ENCODE measurements at regions not wholly inside any gene's neighbourhood (a gene's known extent, or its start where the extent isn't known, plus 50 kb on each side); places are given as distances from the start of the nearest gene placed in this dataset.

DNA sequence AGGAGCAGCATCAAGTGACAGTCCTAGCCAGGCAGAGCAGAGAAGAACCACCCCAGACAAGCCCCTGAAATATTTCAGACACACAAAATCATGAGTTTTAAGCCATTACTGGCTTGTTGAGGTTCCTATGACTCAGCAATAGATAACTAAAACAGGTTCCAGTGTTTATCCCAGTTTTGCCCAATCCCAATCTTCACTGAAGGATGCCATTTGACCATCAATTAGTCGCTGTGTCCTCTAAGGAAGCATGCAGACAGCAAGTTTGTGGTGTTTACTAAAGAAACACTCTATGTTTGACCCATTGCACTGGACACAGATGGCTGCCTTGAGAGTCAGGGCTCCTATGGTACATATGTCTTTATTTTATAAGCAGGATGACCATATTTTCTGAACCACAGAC lies 186.7 kb downstream of the SYK start:
- Histone ChIP-seq H3K27ac (ENCODE audit: low read depth in 1 of 2, low read length in 1 of 2) (no peak overlapping the region), H3K4me3 (ENCODE audit: low read length in 2 of 2) (no peak overlapping the region), H3K4me1 (ENCODE audit: control insufficient read depth in 2 of 2, insufficient read depth in 2 of 2, low read length in 2 of 2) (no peaks in the 10 kb centered on the region), H3K27me3 (ENCODE audit: control insufficient read depth in 2 of 2, insufficient read depth in 1 of 2, low read length in 1 of 2) (no peaks in the 10 kb centered on the region), H3K9me3 (ENCODE audit: control insufficient read depth in 2 of 2, insufficient read depth in 1 of 2, low read length in 1 of 2) (no peaks in the 10 kb centered on the region), H3K36me3 (ENCODE audit: control insufficient read depth in 2 of 2, insufficient read depth in 2 of 2, low read length in 1 of 2) (no peaks in the 10 kb centered on the region)
- 95% methylated on average over 1 of the region's 1 CpG for WGBS
- DNase-seq (ENCODE audit: low read depth in 6 of 9, low spot score in 9 of 9): no peak

DNA sequence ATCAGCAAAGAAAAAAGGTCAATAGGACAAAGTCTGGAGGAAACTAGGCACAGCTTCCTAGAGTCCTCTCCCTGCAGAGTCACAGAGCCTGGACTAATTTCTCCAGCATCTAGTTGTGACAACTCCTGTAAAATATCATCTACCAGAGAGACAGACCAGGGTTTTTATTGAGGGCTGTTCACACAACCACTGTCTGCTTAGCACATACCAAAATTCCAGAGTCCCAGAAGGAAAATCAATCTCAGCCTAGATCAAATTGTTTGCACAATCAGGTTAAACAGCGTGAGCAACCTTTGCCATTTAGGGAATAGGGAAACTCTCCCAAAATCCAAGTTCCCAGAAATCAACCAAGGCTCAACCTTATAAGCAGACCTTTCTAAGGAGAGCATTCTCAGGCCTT lies 190.3 kb downstream of the SYK start:
- Histone ChIP-seq H3K36me3 (ENCODE audit: control insufficient read depth in 2 of 2, insufficient read depth in 2 of 2, low read length in 1 of 2) (no peaks in the 10 kb centered on the region), H3K4me3 (ENCODE audit: low read length in 2 of 2) (no peak overlapping the region), H3K4me1 (ENCODE audit: control insufficient read depth in 2 of 2, insufficient read depth in 2 of 2, low read length in 2 of 2) (no peaks in the 10 kb centered on the region), H3K27me3 (ENCODE audit: control insufficient read depth in 2 of 2, insufficient read depth in 1 of 2, low read length in 1 of 2) (no peaks in the 10 kb centered on the region), H3K9me3 (ENCODE audit: control insufficient read depth in 2 of 2, insufficient read depth in 1 of 2, low read length in 1 of 2) (no peaks in the 10 kb centered on the region), H3K27ac (ENCODE audit: low read depth in 1 of 2, low read length in 1 of 2) (no peak overlapping the region)
- no peak for DNase-seq (ENCODE audit: low read depth in 6 of 9, low spot score in 9 of 9)
- 41% methylated on average over 1 of the region's 1 CpG for WGBS

DNA sequence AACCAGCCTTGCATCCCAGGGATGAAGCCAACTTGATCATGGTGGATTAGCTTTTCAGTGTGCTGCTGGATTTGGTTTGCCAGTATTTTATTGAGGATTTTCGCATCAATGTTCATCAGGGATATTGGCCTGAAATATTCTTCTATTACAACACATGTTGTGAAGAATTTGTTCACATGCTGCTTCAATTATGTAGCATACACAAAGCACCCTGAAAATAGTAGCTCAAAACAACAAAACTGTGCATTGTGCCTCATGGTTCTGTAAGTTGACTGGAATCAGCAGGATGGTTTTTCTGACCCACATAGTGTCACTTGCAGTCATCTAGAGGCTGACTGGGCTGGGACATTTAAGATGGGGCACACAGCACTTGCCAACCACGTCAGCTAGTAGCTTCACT lies 193.9 kb downstream of the SYK start:
- Histone ChIP-seq H3K4me3 (ENCODE audit: low read length in 2 of 2) (no peak overlapping the region), H3K9me3 (ENCODE audit: control insufficient read depth in 2 of 2, insufficient read depth in 1 of 2, low read length in 1 of 2) (no peaks in the 10 kb centered on the region), H3K4me1 (ENCODE audit: control insufficient read depth in 2 of 2, insufficient read depth in 2 of 2, low read length in 2 of 2) (no peaks in the 10 kb centered on the region), H3K27ac (ENCODE audit: low read depth in 1 of 2, low read length in 1 of 2) (peak overlapping the region in 1 of 2 donors; percentile 54), H3K27me3 (ENCODE audit: control insufficient read depth in 2 of 2, insufficient read depth in 1 of 2, low read length in 1 of 2) (no peaks in the 10 kb centered on the region), H3K36me3 (ENCODE audit: control insufficient read depth in 2 of 2, insufficient read depth in 2 of 2, low read length in 1 of 2) (no peaks in the 10 kb centered on the region)
- no peak for DNase-seq (ENCODE audit: low read depth in 6 of 9, low spot score in 9 of 9)
- WGBS: 94% methylated on average over 2 of the region's 2 CpGs

DNA sequence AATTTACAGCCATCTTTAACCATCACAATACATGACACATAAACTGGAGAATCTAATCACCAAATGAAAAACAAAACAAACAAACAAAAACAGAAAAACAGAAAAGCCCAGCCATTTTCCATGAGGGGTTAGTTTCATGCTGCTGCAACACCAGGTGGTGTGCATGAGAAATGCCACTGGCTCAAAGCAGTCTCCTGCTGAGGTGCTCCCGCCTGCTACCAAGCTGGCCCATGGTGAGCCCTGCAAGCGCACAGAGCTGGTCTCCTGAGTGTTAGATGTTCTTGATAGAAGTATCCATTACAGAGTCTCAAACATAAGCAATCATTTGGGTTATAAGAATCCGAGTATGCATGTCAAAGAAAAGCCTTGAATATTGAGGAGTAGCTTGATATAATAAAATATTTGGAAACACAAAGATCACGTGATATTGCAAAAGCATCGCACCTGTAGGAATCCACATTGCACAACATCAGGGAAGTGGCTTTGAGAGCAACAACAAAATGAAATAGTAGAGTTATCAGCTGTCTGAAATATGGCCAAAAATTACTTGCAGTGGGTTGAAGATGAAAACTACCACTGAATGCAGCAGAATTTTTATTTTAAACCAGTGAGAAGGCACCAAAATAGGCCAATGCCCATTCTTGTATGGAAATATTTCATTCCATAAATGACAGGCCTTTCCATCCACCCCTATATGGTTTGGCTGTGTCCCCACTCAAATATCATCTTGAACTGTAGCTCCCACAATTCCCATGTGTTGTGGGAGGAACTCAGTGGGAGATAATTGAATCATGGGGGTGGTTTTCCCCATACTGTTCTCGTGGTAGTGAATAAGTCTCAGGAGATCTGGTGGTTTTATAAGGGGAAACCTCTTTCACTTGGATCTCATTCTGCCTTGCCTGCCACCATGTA lies 194.8 kb downstream of the SYK start:
- WGBS: 84% methylated on average over 6 of the region's 6 CpGs

DNA sequence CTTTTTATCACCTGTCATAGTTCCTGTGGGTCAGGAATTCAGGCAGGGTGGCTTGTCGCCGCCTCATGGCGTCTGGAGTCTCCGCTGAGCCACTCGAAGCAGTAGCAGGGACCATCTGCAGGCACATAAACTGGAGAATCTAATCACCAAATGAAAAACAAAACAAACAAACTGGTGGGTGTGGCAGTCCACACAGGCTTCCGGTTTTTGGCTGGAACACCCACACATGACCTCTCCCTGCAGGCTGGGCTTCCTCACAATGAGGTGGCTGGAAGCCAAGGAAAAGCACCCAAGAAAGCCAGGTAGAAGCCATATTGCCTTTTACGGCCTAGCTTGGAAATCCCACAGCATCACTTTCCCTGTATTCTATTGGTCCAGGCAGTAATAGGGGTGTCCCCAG lies 197.0 kb downstream of the SYK start:
- no peak for DNase-seq (ENCODE audit: low read depth in 6 of 9, low spot score in 9 of 9)
- H3K4me3 ChIP-seq (ENCODE audit: low read length in 2 of 2): no peak overlapping the region
- H3K27me3 ChIP-seq (ENCODE audit: control insufficient read depth in 2 of 2, insufficient read depth in 1 of 2, low read length in 1 of 2): no peaks in the 10 kb centered on the region
- H3K4me1 ChIP-seq (ENCODE audit: control insufficient read depth in 2 of 2, insufficient read depth in 2 of 2, low read length in 2 of 2): no peaks in the 10 kb centered on the region
- H3K9me3 ChIP-seq (ENCODE audit: control insufficient read depth in 2 of 2, insufficient read depth in 1 of 2, low read length in 1 of 2): no peaks in the 10 kb centered on the region
- WGBS: 95% methylated on average over 7 of the region's 7 CpGs
- no peak overlapping the region for H3K27ac ChIP-seq (ENCODE audit: low read depth in 1 of 2, low read length in 1 of 2)
- H3K36me3 ChIP-seq (ENCODE audit: control insufficient read depth in 2 of 2, insufficient read depth in 2 of 2, low read length in 1 of 2): no peaks in the 10 kb centered on the region

More for the DNA sequence above, 194.8 kb downstream of the SYK start:
- no peaks in the 10 kb centered on the region for H3K9me3 ChIP-seq (ENCODE audit: control insufficient read depth in 2 of 2, insufficient read depth in 1 of 2, low read length in 1 of 2)
- H3K4me3 ChIP-seq (ENCODE audit: low read length in 2 of 2): no peak overlapping the region
- H3K27ac ChIP-seq (ENCODE audit: low read depth in 1 of 2, low read length in 1 of 2): peak overlapping the region in 1 of 2 donors; percentile 5
- H3K4me1 ChIP-seq (ENCODE audit: control insufficient read depth in 2 of 2, insufficient read depth in 2 of 2, low read length in 2 of 2): no peaks in the 10 kb centered on the region
- no peaks in the 10 kb centered on the region for H3K27me3 ChIP-seq (ENCODE audit: control insufficient read depth in 2 of 2, insufficient read depth in 1 of 2, low read length in 1 of 2)
- no peaks in the 10 kb centered on the region for H3K36me3 ChIP-seq (ENCODE audit: control insufficient read depth in 2 of 2, insufficient read depth in 2 of 2, low read length in 1 of 2)
- DNase-seq (ENCODE audit: low read depth in 6 of 9, low spot score in 9 of 9): no peak

DNA sequence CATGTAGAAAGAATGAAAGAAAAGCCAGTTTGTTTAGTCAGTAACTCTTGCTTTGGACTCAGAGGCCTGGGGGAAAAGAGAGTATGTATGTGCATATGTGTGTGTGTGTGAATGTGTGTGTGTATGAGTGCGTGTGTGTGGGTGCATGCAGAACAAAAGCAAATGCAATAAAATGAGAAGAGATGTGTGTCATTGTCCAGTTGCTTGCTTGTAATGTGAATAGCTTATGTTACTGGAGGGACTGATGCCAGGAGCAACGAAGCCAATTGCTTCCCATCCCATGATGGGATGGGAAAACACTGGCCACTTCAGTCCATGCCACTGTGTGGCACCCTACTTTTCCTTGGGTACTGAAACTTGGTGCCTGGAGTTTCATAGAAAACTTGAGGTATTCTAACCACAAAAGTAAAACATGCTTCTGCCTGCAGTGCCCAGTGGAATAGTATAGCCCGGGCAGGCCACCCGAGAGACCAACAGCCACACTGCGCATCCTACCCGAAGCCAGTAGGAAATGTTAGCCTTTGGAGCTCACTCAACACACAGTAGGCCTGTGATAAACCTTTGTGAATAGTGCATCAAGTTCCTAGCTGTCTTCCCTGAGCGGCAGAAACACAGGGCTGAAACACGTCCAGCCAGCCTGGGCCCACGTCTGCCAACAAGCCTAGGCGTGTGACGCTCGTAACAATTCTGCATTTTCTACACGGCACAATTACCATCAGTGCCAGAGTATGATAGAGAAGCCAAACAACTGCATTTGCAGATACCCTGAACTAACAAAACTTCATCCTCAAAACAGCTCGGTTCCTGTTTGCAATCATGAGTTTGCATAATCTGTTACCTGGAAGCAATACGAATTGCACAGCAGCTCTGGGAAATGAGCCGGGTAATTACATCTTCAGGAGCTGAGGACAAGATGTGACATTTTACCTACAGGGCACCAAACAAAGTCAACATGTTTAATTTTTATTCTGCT lies 198.1 kb downstream of the SYK start:
- Histone ChIP-seq H3K4me1 (ENCODE audit: control insufficient read depth in 2 of 2, insufficient read depth in 2 of 2, low read length in 2 of 2) (no peaks in the 10 kb centered on the region), H3K27me3 (ENCODE audit: control insufficient read depth in 2 of 2, insufficient read depth in 1 of 2, low read length in 1 of 2) (no peaks in the 10 kb centered on the region), H3K9me3 (ENCODE audit: control insufficient read depth in 2 of 2, insufficient read depth in 1 of 2, low read length in 1 of 2) (no peaks in the 10 kb centered on the region), H3K36me3 (ENCODE audit: control insufficient read depth in 2 of 2, insufficient read depth in 2 of 2, low read length in 1 of 2) (no peaks in the 10 kb centered on the region), H3K27ac (ENCODE audit: low read depth in 1 of 2, low read length in 1 of 2) (peak overlapping the region in 1 of 2 donors; percentile 21), H3K4me3 (ENCODE audit: low read length in 2 of 2) (no peak overlapping the region)
- WGBS: 92% methylated on average over 16 of the region's 16 CpGs
- DNase-seq (ENCODE audit: low read depth in 6 of 9, low spot score in 9 of 9): no peak

DNA sequence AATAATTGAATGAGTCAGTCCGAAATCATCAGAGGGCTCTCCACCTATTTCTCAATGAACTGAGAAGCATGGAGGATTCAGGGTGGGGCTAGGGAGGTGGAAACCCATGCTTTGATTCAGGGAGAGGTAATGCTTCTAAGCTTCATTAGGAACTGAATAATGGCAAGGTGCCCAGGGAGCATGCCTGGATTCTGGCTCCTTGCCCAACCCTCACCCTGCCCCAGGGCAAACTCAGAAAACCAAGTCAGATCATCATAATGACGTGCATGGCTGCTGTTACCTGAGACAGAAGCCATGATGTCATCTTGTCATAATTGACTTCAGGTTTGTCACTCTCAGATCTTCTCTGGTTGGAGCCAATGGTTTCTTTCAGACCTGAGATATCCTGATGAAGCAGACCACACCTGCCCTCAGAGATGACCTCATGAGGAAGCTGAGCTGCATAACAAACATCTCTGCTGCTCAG lies 199.6 kb downstream of the SYK start:
- no peak overlapping the region for H3K27ac ChIP-seq (ENCODE audit: low read depth in 1 of 2, low read length in 1 of 2)
- no peak overlapping the region for H3K4me3 ChIP-seq (ENCODE audit: low read length in 2 of 2)
- H3K27me3 ChIP-seq (ENCODE audit: control insufficient read depth in 2 of 2, insufficient read depth in 1 of 2, low read length in 1 of 2): no peaks in the 10 kb centered on the region
- H3K36me3 ChIP-seq (ENCODE audit: control insufficient read depth in 2 of 2, insufficient read depth in 2 of 2, low read length in 1 of 2): no peaks in the 10 kb centered on the region
- WGBS: 80% methylated on average over 2 of the region's 2 CpGs
- no peak for DNase-seq (ENCODE audit: low read depth in 6 of 9, low spot score in 9 of 9)
- H3K9me3 ChIP-seq (ENCODE audit: control insufficient read depth in 2 of 2, insufficient read depth in 1 of 2, low read length in 1 of 2): no peaks in the 10 kb centered on the region
- H3K4me1 ChIP-seq (ENCODE audit: control insufficient read depth in 2 of 2, insufficient read depth in 2 of 2, low read length in 2 of 2): no peaks in the 10 kb centered on the region

DNA sequence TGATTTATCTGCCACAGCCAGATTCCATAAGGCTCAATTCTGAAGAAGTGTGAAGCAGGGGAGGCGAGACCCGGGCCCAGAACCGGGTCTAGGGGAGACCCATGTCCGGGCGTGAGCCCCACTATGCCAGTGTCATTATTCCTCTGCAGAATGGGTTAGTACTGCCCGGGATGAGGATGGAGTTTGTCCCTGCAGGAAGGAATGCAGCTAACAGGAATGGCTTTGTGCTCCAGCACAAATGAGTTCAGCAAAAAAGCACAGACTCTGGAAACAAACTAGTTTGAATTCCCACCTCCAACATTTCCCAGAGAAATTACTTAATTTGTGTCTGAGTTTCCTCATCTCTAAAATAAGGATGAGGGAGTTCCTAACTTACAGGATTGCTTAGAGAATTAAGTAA lies 202.9 kb downstream of the SYK start:
- Histone ChIP-seq H3K4me1 (ENCODE audit: control insufficient read depth in 2 of 2, insufficient read depth in 2 of 2, low read length in 2 of 2) (no peaks in the 10 kb centered on the region), H3K4me3 (ENCODE audit: low read length in 2 of 2) (no peak overlapping the region), H3K27ac (ENCODE audit: low read depth in 1 of 2, low read length in 1 of 2) (no peak overlapping the region), H3K27me3 (ENCODE audit: control insufficient read depth in 2 of 2, insufficient read depth in 1 of 2, low read length in 1 of 2) (no peaks in the 10 kb centered on the region), H3K9me3 (ENCODE audit: control insufficient read depth in 2 of 2, insufficient read depth in 1 of 2, low read length in 1 of 2) (no peaks in the 10 kb centered on the region), H3K36me3 (ENCODE audit: control insufficient read depth in 2 of 2, insufficient read depth in 2 of 2, low read length in 1 of 2) (no peaks in the 10 kb centered on the region)
- no peak for DNase-seq (ENCODE audit: low read depth in 6 of 9, low spot score in 9 of 9)
- 87% methylated on average over 6 of the region's 6 CpGs for WGBS

DNA sequence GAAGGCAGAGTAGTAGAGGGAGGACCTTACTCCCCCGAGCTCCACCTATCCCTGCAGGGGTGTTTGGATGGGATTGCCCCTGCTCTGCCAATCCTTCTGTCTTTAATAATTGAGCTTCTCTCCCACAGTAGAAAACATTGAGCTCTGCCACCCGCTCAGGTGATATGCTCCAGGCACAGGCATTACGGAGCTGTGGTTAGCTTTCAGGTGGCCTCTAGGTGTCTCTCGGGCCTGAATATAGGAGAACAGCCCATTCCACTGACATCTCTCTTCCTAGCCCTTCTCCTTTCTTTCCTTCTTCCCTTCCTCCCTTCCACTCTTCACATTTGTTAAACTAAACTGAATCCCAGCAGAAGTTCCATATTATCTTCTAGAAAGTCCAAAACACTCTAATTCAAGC lies 203.4 kb downstream of the SYK start:
- no peaks in the 10 kb centered on the region for H3K36me3 ChIP-seq (ENCODE audit: control insufficient read depth in 2 of 2, insufficient read depth in 2 of 2, low read length in 1 of 2)
- no peak for DNase-seq (ENCODE audit: low read depth in 6 of 9, low spot score in 9 of 9)
- H3K27ac ChIP-seq (ENCODE audit: low read depth in 1 of 2, low read length in 1 of 2): no peak overlapping the region
- H3K4me1 ChIP-seq (ENCODE audit: control insufficient read depth in 2 of 2, insufficient read depth in 2 of 2, low read length in 2 of 2): no peaks in the 10 kb centered on the region
- no peaks in the 10 kb centered on the region for H3K9me3 ChIP-seq (ENCODE audit: control insufficient read depth in 2 of 2, insufficient read depth in 1 of 2, low read length in 1 of 2)
- WGBS: 91% methylated on average over 4 of the region's 4 CpGs
- no peaks in the 10 kb centered on the region for H3K27me3 ChIP-seq (ENCODE audit: control insufficient read depth in 2 of 2, insufficient read depth in 1 of 2, low read length in 1 of 2)
- no peak overlapping the region for H3K4me3 ChIP-seq (ENCODE audit: low read length in 2 of 2)

Measured in thymus (tissue), 11 donors.